ENCODE measurements at regions not wholly inside any gene's neighbourhood (a gene's known extent, or its start where the extent isn't known, plus 50 kb on each side); places are given as distances from the start of the nearest gene placed in this dataset.

- TF ChIP-seq CTCF (IDR thresholded peaks at IDR 0.05 in 8 of 11, conservative IDR thresholded peaks at IDR 0.05 in 3 of 11) (no peak), POLR2A (IDR thresholded peaks at IDR 0.05) (no peak)
These were observed 92.3 kb upstream of the IQSEC1 start for GRCh38 chr3:13165576-13165975.

Measured in spleen (tissue), 7 donors.